SK-N-SH (cell line): ENCODE measurements at regions not wholly inside any gene's neighbourhood (a gene's known extent, or its start where the extent isn't known, plus 50 kb on each side); places are given as distances from the start of the nearest gene placed in this dataset.

ENCODE experiments used
- CTCF ChIA-PET: fragments of 300-600, 350-600 bp; formaldehyde crosslinking; extraction: SDS; loops from one replicate; lab custom pipeline; 2021; lab: Yijun Ruan, JAX
- POLR2A ChIA-PET: fragments of 350-600 bp; sonication (Branson Sonifier 250); formaldehyde crosslinking; extraction: SDS; loops from one replicate; lab custom pipeline; 2020; ENCODE audit warnings: antibody characterized with exemption, inconsistent platforms; lab: Yijun Ruan, JAX
- DNase-seq: peaks from one replicate; pipeline ENCODE4 v3.0.0; 2012
- H2AFZ ChIP-seq: fragments of 200-600 bp; sonication (generic); 2 replicates; pipeline ENCODE4 v1.8.1; 2016; ENCODE audit warnings: antibody characterized with exemption, mild to moderate bottlenecking, low read depth
- H3F3A ChIP-seq: fragments of 200-600 bp; sonication (generic); replicated peaks from 2 replicates; pipeline ENCODE3; 2016; ENCODE audit warnings: antibody characterized with exemption, mild to moderate bottlenecking; ENCODE audit not compliant: insufficient read depth
- H3K27ac ChIP-seq, 2 experiments: fragments of 200-500 bp in 1 of 2; fragments of 200-600 bp in 1 of 2; sonication (Bioruptor generic) in 1 of 2; sonication (generic), shearing (Covaris generic) in 1 of 2; 2 replicates each; pipeline versions ENCODE4 v1.5.1 to v1.6.1; 2014 to 2016; ENCODE audit warnings: low read depth in 2 of 2, inconsistent platforms in 1 of 2, low read length in 1 of 2, mild to moderate bottlenecking in 1 of 2, mixed read lengths in 1 of 2
- H3K27me3 ChIP-seq: fragments of 200-600 bp; sonication (generic), shearing (Covaris generic); 2 replicates; pipeline ENCODE4 v1.6.1; 2016; ENCODE audit warnings: mixed run types; ENCODE audit not compliant: insufficient read depth
- H3K36me3 ChIP-seq, 2 experiments: fragments of 200-500 bp in 1 of 2; fragments of 200-600 bp in 1 of 2; sonication (Bioruptor generic) in 1 of 2; sonication (generic) in 1 of 2; replicated peaks in 1 of 2; 2 replicates each; pipeline versions ENCODE3 to v1.5.1; 2014 to 2016; ENCODE audit warnings: low read length in 1 of 2, mild to moderate bottlenecking in 1 of 2; ENCODE audit not compliant: insufficient read depth in 2 of 2, control insufficient read depth in 1 of 2
- H3K4me1 ChIP-seq, 2 experiments: fragments of 200-500 bp in 1 of 2; fragments of 200-600 bp in 1 of 2; sonication (Bioruptor generic) in 1 of 2; sonication (generic), shearing (Covaris generic) in 1 of 2; 2 replicates each; pipeline versions ENCODE4 v1.5.1 to v1.6.1; 2014 to 2016; ENCODE audit warnings: low read depth in 1 of 2, low read length in 1 of 2, mixed run types in 1 of 2; ENCODE audit not compliant: insufficient read depth in 2 of 2, control insufficient read depth in 1 of 2
- H3K4me2 ChIP-seq: fragments of 200-600 bp; sonication (generic), shearing (Covaris generic); 2 replicates; pipeline ENCODE4 v1.6.1; 2017; ENCODE audit warnings: mixed run types
- H3K4me3 ChIP-seq, 2 experiments: fragments of 200-500 bp in 1 of 2; fragments of 200-600 bp in 1 of 2; sonication (Bioruptor generic) in 1 of 2; sonication (generic), shearing (Covaris generic) in 1 of 2; 2 replicates each; pipeline versions ENCODE4 v1.5.1 to v1.8.1; 2014 to 2016; ENCODE audit warnings: low read depth in 2 of 2, inconsistent platforms in 1 of 2, low read length in 1 of 2, mild to moderate bottlenecking in 1 of 2, mixed read lengths in 1 of 2, moderate library complexity in 1 of 2
- H3K79me2 ChIP-seq: fragments of 200-600 bp; sonication (generic); 2 replicates; pipeline ENCODE4 v1.8.1; 2017; ENCODE audit warnings: mild to moderate bottlenecking; ENCODE audit not compliant: insufficient read depth
- H3K9ac ChIP-seq: fragments of 200-600 bp; sonication (generic); 2 replicates; pipeline ENCODE4 v1.6.1; 2017; ENCODE audit warnings: mixed run types
- H3K9me2 ChIP-seq: fragments of 200-600 bp; sonication (generic); 2 replicates; pipeline ENCODE4 v1.6.1; 2017; ENCODE audit warnings: mixed run types
- H3K9me3 ChIP-seq: fragments of 200-600 bp; sonication (generic); 2 replicates; pipeline ENCODE4 v1.6.1; 2017; ENCODE audit warnings: mixed run types, mild to moderate bottlenecking, moderate library complexity
- H4K20me1 ChIP-seq: fragments of 200-600 bp; sonication (generic); 2 replicates; pipeline ENCODE4 v1.6.1; 2017; ENCODE audit warnings: mild to moderate bottlenecking, mixed run types; ENCODE audit not compliant: insufficient read depth
- CHD2 ChIP-seq: fragments of 150-350 bp; IDR thresholded peaks from 2 replicates; pipeline ENCODE4 v1.6.1; 2018; ENCODE audit warnings: low read length; ENCODE audit not compliant: partially characterized antibody
- ELF1 ChIP-seq: IDR thresholded peaks from 2 replicates; pipeline ENCODE4 v1.4.0; 2012
- FOSL2 ChIP-seq: IDR thresholded peaks from 2 replicates; pipeline ENCODE4 v1.4.0; 2012; ENCODE audit warnings: low read depth, mild to moderate bottlenecking, moderate library complexity, borderline replicate concordance
- FOXJ3 ChIP-seq: sonication (generic); formaldehyde crosslinking; IDR thresholded peaks from 2 replicates; pipeline ENCODE4 v1.5.1; 2020; ENCODE audit warnings: mild to moderate bottlenecking, missing genetic modification reagents
- GABPA ChIP-seq: IDR thresholded peaks from 2 replicates; pipeline ENCODE4 v1.4.0; 2012; ENCODE audit warnings: low read depth, mild to moderate bottlenecking
- GATA2 ChIP-seq: sonication (generic); formaldehyde crosslinking; IDR thresholded peaks from 2 replicates; pipeline ENCODE4 v1.5.0; 2020; ENCODE audit warnings: mild to moderate bottlenecking, missing genetic modification reagents
- MXI1 ChIP-seq: IDR thresholded peaks from 2 replicates; pipeline ENCODE4 v1.6.1; 2012; ENCODE audit warnings: mild to moderate bottlenecking, low read depth, low read length, improper control_type of control experiment
- NRF1 ChIP-seq: IDR thresholded peaks from 2 replicates; pipeline ENCODE4 v1.6.1; 2012; ENCODE audit warnings: low read depth, mild to moderate bottlenecking, low read length
- RCOR1 ChIP-seq: fragments of 150-350 bp; IDR thresholded peaks from 2 replicates; pipeline ENCODE4 v1.6.1; 2017; ENCODE audit warnings: antibody characterized with exemption, low read length
- SIN3A ChIP-seq: IDR thresholded peaks from 2 replicates; pipeline ENCODE4 v1.6.1; 2012; ENCODE audit warnings: low read depth, mild to moderate bottlenecking, low read length, moderate library complexity, borderline replicate concordance
- TAF1 ChIP-seq: IDR thresholded peaks from 2 replicates; pipeline ENCODE4 v1.6.1; 2012; ENCODE audit warnings: low read depth, mild to moderate bottlenecking, low read length, moderate library complexity, borderline replicate concordance
- TEAD4 ChIP-seq: IDR thresholded peaks from 2 replicates; pipeline ENCODE4 v1.4.0; 2012; ENCODE audit warnings: mild to moderate bottlenecking, borderline replicate concordance; ENCODE audit not compliant: insufficient read depth
- WGBS: methylation state at CpG from one replicate; pipeline ENCODE4 v1.1.6; 2017; ENCODE audit warnings: low lambda C conversion rate; 5-methylcytosine and 5-hydroxymethylcytosine counted together
- TF ChIP-seq, protein P1 (sequence below): IDR thresholded peaks from 2 replicates; pipeline ENCODE4 v1.4.0; 2012; ENCODE audit warnings: low read depth, borderline replicate concordance
- TF ChIP-seq, protein P2 (sequence below): fragments of 150-350 bp; IDR thresholded peaks from 2 replicates; pipeline ENCODE4 v1.6.1; 2016; ENCODE audit warnings: mild to moderate bottlenecking, low read depth, low read length
- TF ChIP-seq, protein P3 (sequence below): IDR thresholded peaks from 2 replicates; pipeline ENCODE4 v1.4.0; 2012; ENCODE audit warnings: low read depth
- TF ChIP-seq, protein P4 (sequence below): IDR thresholded peaks from 2 replicates; pipeline ENCODE4; 2012
- TF ChIP-seq, protein P5 (sequence below): IDR thresholded peaks from 2 replicates; pipeline ENCODE4 v1.4.0; 2012; ENCODE audit warnings: low read depth, borderline replicate concordance
- TF ChIP-seq, protein P6 (sequence below): fragments of 200-600 bp; sonication (generic); IDR thresholded peaks from 2 replicates; pipeline ENCODE4 v1.6.1; 2017; ENCODE audit warnings: antibody characterized with exemption, mild to moderate bottlenecking, moderate library complexity
- TF ChIP-seq, protein P7 (sequence below): fragments of 150-350 bp; IDR thresholded peaks from 2 replicates; pipeline ENCODE4 v1.6.1; 2017; ENCODE audit warnings: antibody characterized with exemption, low read length, low read depth, borderline replicate concordance

DNA sequence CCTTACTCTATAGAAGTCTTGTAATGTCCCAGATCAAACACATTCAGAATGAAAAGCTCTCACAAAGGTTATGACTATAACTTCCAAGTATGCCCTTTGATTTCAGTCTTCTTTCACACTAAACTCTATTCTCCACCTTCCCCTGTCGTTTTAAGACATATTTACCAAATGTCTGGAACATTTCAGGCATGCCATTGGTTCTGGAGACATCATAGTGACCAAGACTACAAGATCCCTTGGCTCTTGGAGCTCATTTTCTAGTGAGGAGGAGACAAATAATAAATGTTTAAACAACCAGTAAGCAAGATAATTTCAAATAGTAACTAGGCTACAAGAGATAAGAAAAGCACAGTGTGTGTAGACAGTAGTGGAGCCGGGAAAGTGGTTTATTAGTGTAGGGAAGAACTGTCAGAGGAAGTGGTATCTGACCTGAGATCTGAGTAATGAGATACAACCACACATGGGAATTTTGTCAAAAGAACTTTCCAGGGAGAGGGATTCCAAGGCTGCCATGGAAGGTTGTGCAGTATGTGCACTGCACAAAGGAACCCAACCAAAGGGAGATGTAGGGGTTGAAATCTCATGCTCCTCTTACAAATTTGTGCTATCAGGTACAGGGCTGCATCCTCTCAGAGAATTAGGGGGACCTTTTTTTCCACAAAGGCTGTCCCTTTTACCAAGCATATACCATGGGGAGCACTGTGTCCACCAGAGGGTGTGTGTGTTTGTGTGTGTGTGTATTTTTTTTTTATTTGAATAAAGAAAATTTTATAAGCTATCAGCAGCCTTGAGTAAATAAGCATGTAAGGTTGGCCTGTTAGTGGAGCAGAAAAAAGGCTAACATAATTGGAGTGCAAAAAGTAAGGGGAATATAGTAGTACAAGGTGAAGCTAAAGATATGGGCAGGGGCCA is 1279.1 kb upstream of the WWC1 start:
- no peak overlapping the region for H3K4me2 ChIP-seq
- no peak overlapping the region for H2AFZ ChIP-seq
- no peaks in the 10 kb centered on the region for H3K9me3 ChIP-seq
- WGBS, result 13% methylated on average over 2 of the region's 2 CpGs
- H3K36me3 ChIP-seq, result no peaks in the 10 kb centered on the region
- H3K9me2 ChIP-seq, result no peaks in the 10 kb centered on the region
- no peaks in the 10 kb centered on the region for H3K79me2 ChIP-seq
- TF ChIP-seq NRF1 (no peak), CHD2 (no peak), FOXJ3 (CRISPR knock-in tag) (no peak), GABPA (no peak), ELF1 (no peak), SIN3A (no peak), GATA2 (CRISPR knock-in tag) (no peak), RCOR1 (no peak), MXI1 (no peak), FOSL2 (no peak), TEAD4 (no peak), TAF1 (no peak)
- TF ChIP-seq, protein P1, sequence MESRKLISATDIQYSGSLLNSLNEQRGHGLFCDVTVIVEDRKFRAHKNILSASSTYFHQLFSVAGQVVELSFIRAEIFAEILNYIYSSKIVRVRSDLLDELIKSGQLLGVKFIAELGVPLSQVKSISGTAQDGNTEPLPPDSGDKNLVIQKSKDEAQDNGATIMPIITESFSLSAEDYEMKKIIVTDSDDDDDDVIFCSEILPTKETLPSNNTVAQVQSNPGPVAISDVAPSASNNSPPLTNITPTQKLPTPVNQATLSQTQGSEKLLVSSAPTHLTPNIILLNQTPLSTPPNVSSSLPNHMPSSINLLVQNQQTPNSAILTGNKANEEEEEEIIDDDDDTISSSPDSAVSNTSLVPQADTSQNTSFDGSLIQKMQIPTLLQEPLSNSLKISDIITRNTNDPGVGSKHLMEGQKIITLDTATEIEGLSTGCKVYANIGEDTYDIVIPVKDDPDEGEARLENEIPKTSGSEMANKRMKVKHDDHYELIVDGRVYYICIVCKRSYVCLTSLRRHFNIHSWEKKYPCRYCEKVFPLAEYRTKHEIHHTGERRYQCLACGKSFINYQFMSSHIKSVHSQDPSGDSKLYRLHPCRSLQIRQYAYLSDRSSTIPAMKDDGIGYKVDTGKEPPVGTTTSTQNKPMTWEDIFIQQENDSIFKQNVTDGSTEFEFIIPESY, result no peak
- TF ChIP-seq, protein P2, sequence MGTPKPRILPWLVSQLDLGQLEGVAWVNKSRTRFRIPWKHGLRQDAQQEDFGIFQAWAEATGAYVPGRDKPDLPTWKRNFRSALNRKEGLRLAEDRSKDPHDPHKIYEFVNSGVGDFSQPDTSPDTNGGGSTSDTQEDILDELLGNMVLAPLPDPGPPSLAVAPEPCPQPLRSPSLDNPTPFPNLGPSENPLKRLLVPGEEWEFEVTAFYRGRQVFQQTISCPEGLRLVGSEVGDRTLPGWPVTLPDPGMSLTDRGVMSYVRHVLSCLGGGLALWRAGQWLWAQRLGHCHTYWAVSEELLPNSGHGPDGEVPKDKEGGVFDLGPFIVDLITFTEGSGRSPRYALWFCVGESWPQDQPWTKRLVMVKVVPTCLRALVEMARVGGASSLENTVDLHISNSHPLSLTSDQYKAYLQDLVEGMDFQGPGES, result no peak
- TF ChIP-seq, protein P3, sequence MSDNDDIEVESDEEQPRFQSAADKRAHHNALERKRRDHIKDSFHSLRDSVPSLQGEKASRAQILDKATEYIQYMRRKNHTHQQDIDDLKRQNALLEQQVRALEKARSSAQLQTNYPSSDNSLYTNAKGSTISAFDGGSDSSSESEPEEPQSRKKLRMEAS, result no peak
- TF ChIP-seq, protein P4, sequence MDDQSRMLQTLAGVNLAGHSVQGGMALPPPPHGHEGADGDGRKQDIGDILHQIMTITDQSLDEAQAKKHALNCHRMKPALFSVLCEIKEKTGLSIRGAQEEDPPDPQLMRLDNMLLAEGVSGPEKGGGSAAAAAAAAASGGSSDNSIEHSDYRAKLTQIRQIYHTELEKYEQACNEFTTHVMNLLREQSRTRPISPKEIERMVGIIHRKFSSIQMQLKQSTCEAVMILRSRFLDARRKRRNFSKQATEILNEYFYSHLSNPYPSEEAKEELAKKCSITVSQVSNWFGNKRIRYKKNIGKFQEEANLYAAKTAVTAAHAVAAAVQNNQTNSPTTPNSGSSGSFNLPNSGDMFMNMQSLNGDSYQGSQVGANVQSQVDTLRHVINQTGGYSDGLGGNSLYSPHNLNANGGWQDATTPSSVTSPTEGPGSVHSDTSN, result no peak
- TF ChIP-seq, protein P5, sequence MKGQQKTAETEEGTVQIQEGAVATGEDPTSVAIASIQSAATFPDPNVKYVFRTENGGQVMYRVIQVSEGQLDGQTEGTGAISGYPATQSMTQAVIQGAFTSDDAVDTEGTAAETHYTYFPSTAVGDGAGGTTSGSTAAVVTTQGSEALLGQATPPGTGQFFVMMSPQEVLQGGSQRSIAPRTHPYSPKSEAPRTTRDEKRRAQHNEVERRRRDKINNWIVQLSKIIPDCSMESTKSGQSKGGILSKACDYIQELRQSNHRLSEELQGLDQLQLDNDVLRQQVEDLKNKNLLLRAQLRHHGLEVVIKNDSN, result no peak
- TF ChIP-seq, protein P6, sequence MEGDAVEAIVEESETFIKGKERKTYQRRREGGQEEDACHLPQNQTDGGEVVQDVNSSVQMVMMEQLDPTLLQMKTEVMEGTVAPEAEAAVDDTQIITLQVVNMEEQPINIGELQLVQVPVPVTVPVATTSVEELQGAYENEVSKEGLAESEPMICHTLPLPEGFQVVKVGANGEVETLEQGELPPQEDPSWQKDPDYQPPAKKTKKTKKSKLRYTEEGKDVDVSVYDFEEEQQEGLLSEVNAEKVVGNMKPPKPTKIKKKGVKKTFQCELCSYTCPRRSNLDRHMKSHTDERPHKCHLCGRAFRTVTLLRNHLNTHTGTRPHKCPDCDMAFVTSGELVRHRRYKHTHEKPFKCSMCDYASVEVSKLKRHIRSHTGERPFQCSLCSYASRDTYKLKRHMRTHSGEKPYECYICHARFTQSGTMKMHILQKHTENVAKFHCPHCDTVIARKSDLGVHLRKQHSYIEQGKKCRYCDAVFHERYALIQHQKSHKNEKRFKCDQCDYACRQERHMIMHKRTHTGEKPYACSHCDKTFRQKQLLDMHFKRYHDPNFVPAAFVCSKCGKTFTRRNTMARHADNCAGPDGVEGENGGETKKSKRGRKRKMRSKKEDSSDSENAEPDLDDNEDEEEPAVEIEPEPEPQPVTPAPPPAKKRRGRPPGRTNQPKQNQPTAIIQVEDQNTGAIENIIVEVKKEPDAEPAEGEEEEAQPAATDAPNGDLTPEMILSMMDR, result no peak
- TF ChIP-seq, protein P7, sequence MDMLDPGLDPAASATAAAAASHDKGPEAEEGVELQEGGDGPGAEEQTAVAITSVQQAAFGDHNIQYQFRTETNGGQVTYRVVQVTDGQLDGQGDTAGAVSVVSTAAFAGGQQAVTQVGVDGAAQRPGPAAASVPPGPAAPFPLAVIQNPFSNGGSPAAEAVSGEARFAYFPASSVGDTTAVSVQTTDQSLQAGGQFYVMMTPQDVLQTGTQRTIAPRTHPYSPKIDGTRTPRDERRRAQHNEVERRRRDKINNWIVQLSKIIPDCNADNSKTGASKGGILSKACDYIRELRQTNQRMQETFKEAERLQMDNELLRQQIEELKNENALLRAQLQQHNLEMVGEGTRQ, result no peak
- CTCF ChIA-PET, result no interaction called here
- no peaks in the 10 kb centered on the region; a peak in 1 of 4 replicates for H3K4me1 ChIP-seq
- no peak for DNase-seq
- POLR2A ChIA-PET, result no interaction called here
- no peak overlapping the region for H3K9ac ChIP-seq
- H3F3A ChIP-seq, result no peaks in the 10 kb centered on the region
- no peaks in the 10 kb centered on the region for H3K27me3 ChIP-seq
- no peaks in the 10 kb centered on the region for H4K20me1 ChIP-seq
- H3K4me3 ChIP-seq, result no peak overlapping the region
- H3K27ac ChIP-seq, result no peak overlapping the region
